ENCODE measurements at regions not wholly inside any gene's neighbourhood (a gene's known extent, or its start where the extent isn't known, plus 50 kb on each side); places are given as distances from the start of the nearest gene placed in this dataset.

DNA sequence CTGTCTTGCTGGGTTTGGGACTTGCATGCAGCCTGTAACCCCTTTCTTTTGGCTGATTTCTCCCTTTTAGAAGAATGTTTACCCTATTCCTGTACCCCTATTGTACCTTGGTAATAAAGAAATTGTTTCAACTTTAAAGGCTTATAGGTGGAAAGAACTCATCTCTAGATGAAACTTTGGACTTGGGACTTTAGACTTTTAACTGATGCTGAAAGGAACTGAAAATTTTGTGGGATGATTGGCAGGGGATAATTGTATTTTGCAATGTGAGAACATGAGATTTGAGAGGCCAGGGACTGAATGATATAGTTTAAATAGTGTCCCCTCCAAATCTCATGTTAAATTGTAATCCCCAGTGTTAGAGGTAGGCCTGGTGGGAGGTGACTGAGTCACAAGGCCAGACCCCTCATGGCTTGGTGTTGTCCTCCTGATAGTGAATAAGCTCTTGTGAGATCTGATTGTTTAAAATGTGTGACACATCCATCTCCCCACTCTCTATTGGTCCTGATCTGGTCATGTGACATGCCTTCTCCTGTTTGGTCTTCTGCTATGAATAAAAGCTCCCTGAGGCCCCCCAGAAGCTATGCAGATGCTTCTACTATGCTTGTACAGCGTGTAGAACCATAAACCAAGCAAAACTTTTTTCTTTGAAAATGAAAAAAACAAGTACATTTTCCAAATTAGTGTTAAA is 1621.3 kb upstream of the B3GALT2 start:
- no peak overlapping the region for H3K4me3 ChIP-seq
- no peaks in the 10 kb centered on the region for H3K4me1 ChIP-seq
- no peak for DNase-seq
- TF ChIP-seq CTCF (IDR thresholded peaks at IDR 0.05) = no peak
- intact Hi-C loops (cut with DNase I; ENCODE audit: low total_unique reads) = no loop called here
- H3K9me3 ChIP-seq = no peaks in the 10 kb centered on the region
- H3K36me3 ChIP-seq = no peaks in the 10 kb centered on the region
- no peak overlapping the region for H3K27ac ChIP-seq
- H3K27me3 ChIP-seq = no peaks in the 10 kb centered on the region

- TF ChIP-seq CTCF (IDR thresholded peaks at IDR 0.05) = no peak
- DNase-seq = no peak
- Histone ChIP-seq H3K36me3 (no peaks in the 10 kb centered on the region), H3K27ac (no peak overlapping the region), H3K4me1 (no peaks in the 10 kb centered on the region), H3K27me3 (no peaks in the 10 kb centered on the region), H3K9me3 (no peaks in the 10 kb centered on the region), H3K4me3 (no peak overlapping the region)
- intact Hi-C loops (cut with DNase I; ENCODE audit: low total_unique reads) = no loop called here
Observed at GRCh38 chr1:194802572-194802971, 1616.2 kb upstream of the B3GALT2 start.

DNA sequence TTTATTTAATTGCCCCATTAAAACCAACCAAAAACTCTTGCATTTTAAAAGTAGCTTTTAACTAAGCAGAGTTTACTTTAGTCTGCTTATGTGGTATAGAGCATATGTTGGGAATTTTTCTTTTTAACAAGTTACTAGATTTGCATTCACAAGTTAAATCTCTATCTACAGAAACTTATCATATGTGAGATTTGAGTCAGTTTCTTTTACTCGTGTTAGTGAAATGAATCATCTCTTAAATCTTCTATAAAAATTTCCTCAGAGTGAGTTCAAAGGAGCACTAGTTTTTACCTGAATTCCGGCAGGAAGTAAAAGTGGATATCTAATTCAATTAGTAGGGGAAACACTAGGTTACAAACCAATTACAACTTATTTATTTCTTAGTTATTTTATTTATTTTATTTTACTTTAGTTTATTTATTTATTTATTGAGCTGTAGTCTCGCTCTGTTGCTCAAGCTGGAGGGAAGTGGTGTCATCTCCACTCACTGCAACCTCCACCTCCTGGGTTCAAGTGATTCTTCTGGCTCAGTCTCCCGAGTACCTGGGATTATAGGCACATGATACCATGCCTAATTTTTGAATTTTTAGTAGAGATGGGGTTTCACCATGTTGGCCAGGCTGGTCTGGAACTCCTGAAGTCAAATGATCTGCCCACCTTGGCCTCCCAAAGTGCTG is 1609.6 kb upstream of the B3GALT2 start:
- no peak overlapping the region for H3K4me3 ChIP-seq
- intact Hi-C loops (cut with DNase I; ENCODE audit: low total_unique reads) = no loop called here
- H3K4me1 ChIP-seq = no peaks in the 10 kb centered on the region
- no peak for DNase-seq
- no peaks in the 10 kb centered on the region for H3K27me3 ChIP-seq
- H3K9me3 ChIP-seq = no peaks in the 10 kb centered on the region
- H3K36me3 ChIP-seq = no peaks in the 10 kb centered on the region
- no peak for TF ChIP-seq CTCF (IDR thresholded peaks at IDR 0.05)
- H3K27ac ChIP-seq = no peak overlapping the region

DNA sequence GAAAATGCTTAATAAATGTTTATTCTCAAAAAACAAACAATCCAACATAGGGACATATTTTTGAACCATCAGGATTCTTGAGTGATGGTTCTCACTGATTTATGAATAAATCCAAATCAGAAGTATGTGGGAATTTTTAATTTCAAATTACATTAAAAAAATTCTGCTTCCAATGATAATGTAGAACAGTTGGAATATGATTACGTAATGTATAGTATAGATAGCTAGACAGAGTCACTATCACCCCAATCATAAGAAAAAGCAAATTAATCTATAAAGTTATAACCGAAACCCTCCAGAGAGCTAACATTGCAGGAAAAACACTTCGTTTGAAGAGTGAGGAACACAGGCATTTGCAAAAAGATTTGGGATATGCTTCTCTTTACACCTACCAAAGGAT is 1600.6 kb upstream of the B3GALT2 start:
- no peak for DNase-seq
- Histone ChIP-seq H3K9me3 (no peaks in the 10 kb centered on the region), H3K36me3 (no peaks in the 10 kb centered on the region), H3K27me3 (no peaks in the 10 kb centered on the region), H3K27ac (no peak overlapping the region), H3K4me1 (no peaks in the 10 kb centered on the region), H3K4me3 (no peak overlapping the region)
- TF ChIP-seq CTCF (IDR thresholded peaks at IDR 0.05) = no peak
- intact Hi-C loops (cut with DNase I; ENCODE audit: low total_unique reads) = no loop called here

- Histone ChIP-seq H3K4me3 (no peak overlapping the region), H3K36me3 (no peaks in the 10 kb centered on the region), H3K27me3 (no peaks in the 10 kb centered on the region), H3K27ac (no peak overlapping the region), H3K4me1 (no peaks in the 10 kb centered on the region), H3K9me3 (no peaks in the 10 kb centered on the region)
- DNase-seq = no peak
- intact Hi-C loops (cut with DNase I; ENCODE audit: low total_unique reads) = no loop called here
- TF ChIP-seq CTCF (IDR thresholded peaks at IDR 0.05) = no peak
Observed at GRCh38 chr1:194786027-194786426, 1599.6 kb upstream of the B3GALT2 start.

Data from tibial artery (tissue), 4 donors.